DND-41 (cell line): ENCODE measurements at regions not wholly inside any gene's neighbourhood (a gene's known extent, or its start where the extent isn't known, plus 50 kb on each side); places are given as distances from the start of the nearest gene placed in this dataset.

Source experiments
- ATAC-seq: fragments of 200-7000 bp; cut with Tn5 transposase; 3 replicates; pipeline ENCODE4 v1.9.1; 2021; ENCODE audit warnings: low read depth; ENCODE audit not compliant: insufficient read depth
- DNase-seq: peaks from one replicate; pipeline ENCODE4 v3.0.0-alpha.2; 2020
- H2AFZ ChIP-seq: 2 replicates; pipeline ENCODE4 v1.6.0; 2012; ENCODE audit warnings: low read depth, low read length
- H3K27ac ChIP-seq: 2 replicates; pipeline ENCODE4 v1.5.1; 2012; ENCODE audit warnings: low read length, inconsistent platforms
- H3K27me3 ChIP-seq: fragments of 200-600 bp; sonication (generic); 2 replicates; pipeline ENCODE4 v1.6.0; 2012; ENCODE audit warnings: low read length, mild to moderate bottlenecking, inconsistent platforms; ENCODE audit not compliant: insufficient read depth, poor library complexity
- H3K36me3 ChIP-seq: 2 replicates; pipeline ENCODE4 v1.5.1; 2012; ENCODE audit warnings: low read length, inconsistent platforms; ENCODE audit not compliant: insufficient read depth
- H3K4me1 ChIP-seq: 2 replicates; pipeline ENCODE4 v1.5.1; 2012; ENCODE audit warnings: mild to moderate bottlenecking, low read length; ENCODE audit not compliant: insufficient read depth
- H3K4me2 ChIP-seq: 2 replicates; pipeline ENCODE4 v1.6.0; 2012; ENCODE audit warnings: mild to moderate bottlenecking, moderate library complexity, low read length, inconsistent platforms; ENCODE audit not compliant: insufficient read depth
- H3K4me3 ChIP-seq, 2 experiments: fragments of 200-600 bp in 1 of 2; shearing (Covaris generic) in 1 of 2; 2 replicates each; pipeline ENCODE4 v1.5.1; 2012 to 2016; ENCODE audit warnings: inconsistent platforms in 2 of 2, low read length in 2 of 2, mild to moderate bottlenecking in 2 of 2, low read depth in 1 of 2, moderate library complexity in 1 of 2
- H3K79me2 ChIP-seq: 2 replicates; pipeline ENCODE4 v1.6.0; 2012; ENCODE audit warnings: low read length, inconsistent platforms; ENCODE audit not compliant: insufficient read depth
- H3K9ac ChIP-seq: 2 replicates; pipeline ENCODE4 v1.6.0; 2012; ENCODE audit warnings: low read depth, mild to moderate bottlenecking, inconsistent platforms, low read length, moderate library complexity
- H3K9me3 ChIP-seq: 2 replicates; pipeline ENCODE4 v1.5.1; 2012; ENCODE audit warnings: low read length, moderate library complexity, mild to moderate bottlenecking, inconsistent platforms; ENCODE audit not compliant: insufficient read depth, severe bottlenecking
- H4K20me1 ChIP-seq: 2 replicates; pipeline ENCODE4 v1.6.0; 2012; ENCODE audit warnings: low read length; ENCODE audit not compliant: insufficient read depth
- CTCF ChIP-seq: IDR thresholded peaks from 2 replicates; pipeline ENCODE4 v1.5.1; 2012; ENCODE audit warnings: borderline replicate concordance, low read length, moderate library complexity, mild to moderate bottlenecking; ENCODE audit not compliant: poor library complexity, severe bottlenecking; ENCODE audit errors: extremely low read depth
- EZH2 ChIP-seq: IDR thresholded peaks from 3 replicates; pipeline ENCODE4 v1.6.1; 2012; ENCODE audit warnings: borderline replicate concordance, low read depth, mild to moderate bottlenecking, moderate library complexity, low read length, inconsistent platforms; ENCODE audit not compliant: severe bottlenecking

GRCh38 chr22:27571463-27572277, 229.9 kb downstream of the MN1 start:
- Histone ChIP-seq H3K27me3 (peaks cover 9% of the 10 kb centered on the region), H3K36me3 (no peaks in the 10 kb centered on the region), H3K9me3 (no peaks in the 10 kb centered on the region), H3K27ac (no peak overlapping the region), H3K4me1 (no peaks in the 10 kb centered on the region), H4K20me1 (no peaks in the 10 kb centered on the region), H3K4me3 (no peak overlapping the region), H3K9ac (no peak overlapping the region), H3K79me2 (no peaks in the 10 kb centered on the region), H3K4me2 (no peak overlapping the region), H2AFZ (no peak overlapping the region)
- no peak for ATAC-seq
- no peak for DNase-seq
- no peak for TF ChIP-seq CTCF
- TF ChIP-seq EZH2, result no peak

- H4K20me1 ChIP-seq, result no peaks in the 10 kb centered on the region
- peaks cover 9% of the 10 kb centered on the region for H3K27me3 ChIP-seq
- ATAC-seq, result no peak
- H2AFZ ChIP-seq, result no peak overlapping the region
- no peaks in the 10 kb centered on the region for H3K36me3 ChIP-seq
- TF ChIP-seq EZH2 (no peak), CTCF (no peak)
- H3K27ac ChIP-seq, result no peak overlapping the region
- no peak overlapping the region for H3K4me2 ChIP-seq
- no peak for DNase-seq
- no peaks in the 10 kb centered on the region for H3K79me2 ChIP-seq
- H3K4me3 ChIP-seq, result no peak overlapping the region
- H3K9me3 ChIP-seq, result no peaks in the 10 kb centered on the region
- H3K4me1 ChIP-seq, result no peaks in the 10 kb centered on the region
- no peak overlapping the region for H3K9ac ChIP-seq
Measured at GRCh38 chr22:27572278-27572666, 229.3 kb downstream of the MN1 start.

GRCh38 chr22:27573280-27574001, 228.1 kb downstream of the MN1 start:
- TF ChIP-seq EZH2 (no peak), CTCF (no peak)

More at GRCh38 chr22:27573280-27574001, 228.1 kb downstream of the MN1 start:
- Histone ChIP-seq H3K36me3 (no peaks in the 10 kb centered on the region), H3K9ac (no peak overlapping the region), H3K27ac (no peak overlapping the region), H3K9me3 (no peaks in the 10 kb centered on the region), H3K27me3 (peaks cover 9% of the 10 kb centered on the region), H3K79me2 (no peaks in the 10 kb centered on the region), H3K4me3 (no peak overlapping the region), H2AFZ (no peak overlapping the region), H3K4me2 (no peak overlapping the region), H4K20me1 (no peaks in the 10 kb centered on the region), H3K4me1 (no peaks in the 10 kb centered on the region)
- DNase-seq (no peak), ATAC-seq (no peak)
